HG02623 (cell line): ENCODE measurements at regions not wholly inside any gene's neighbourhood (a gene's known extent, or its start where the extent isn't known, plus 50 kb on each side); places are given as distances from the start of the nearest gene placed in this dataset.

Experiments used
- ATAC-seq: cut with Tn5 transposase; IDR thresholded peaks from one replicate; pipeline ENCODE4 v1.9.1; 2021; ENCODE audit warnings: moderate library complexity; ENCODE audit not compliant: unreplicated experiment

DNA sequence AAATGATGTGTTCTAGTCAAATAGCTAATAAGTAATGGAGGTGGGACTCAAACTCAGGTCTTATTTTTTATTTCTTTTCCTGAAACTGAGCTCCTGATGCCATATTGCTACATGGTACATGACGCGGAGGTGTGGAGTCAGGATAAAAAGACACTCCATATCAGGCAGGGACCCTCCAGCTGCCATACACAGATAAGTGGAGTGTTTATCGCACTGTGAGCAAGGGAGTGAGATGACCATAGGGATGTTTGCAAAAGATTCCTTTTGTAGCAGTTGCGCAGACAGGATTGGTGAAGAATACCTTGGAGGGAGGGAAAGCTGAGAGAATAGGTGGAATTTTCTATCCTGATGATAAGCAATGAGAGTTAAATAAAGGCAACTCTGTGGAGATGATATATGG is 657.2 kb downstream of the RNF144A start:
- no peak for ATAC-seq

- no peak for ATAC-seq
Measured at GRCh38 chr2:7577769-7578168, 660.6 kb downstream of the RNF144A start.

- ATAC-seq, result no peak
Measured at GRCh38 chr2:7584017-7584416, 666.8 kb downstream of the RNF144A start.

- no peak for ATAC-seq
Measured at GRCh38 chr2:7586898-7587297, 669.7 kb downstream of the RNF144A start.

DNA sequence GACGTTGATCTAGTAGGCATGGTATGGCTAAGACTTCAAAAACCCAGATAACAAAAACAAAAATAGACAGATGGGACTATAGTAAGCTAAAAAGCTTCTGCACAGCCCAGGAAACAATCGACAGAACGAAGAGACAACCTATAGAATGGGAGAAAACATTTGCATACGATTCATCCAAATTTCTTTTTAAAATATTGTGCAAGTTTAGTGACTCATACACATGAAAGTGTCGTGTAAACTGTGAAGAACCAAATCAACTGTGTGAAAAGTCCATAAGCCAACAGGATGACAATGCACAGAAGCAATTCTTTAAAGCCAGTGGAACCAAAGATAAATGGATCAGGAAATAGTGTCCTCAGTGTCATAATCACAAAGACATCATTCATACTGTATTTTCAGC is 671.1 kb downstream of the RNF144A start:
- ATAC-seq, result no peak

DNA sequence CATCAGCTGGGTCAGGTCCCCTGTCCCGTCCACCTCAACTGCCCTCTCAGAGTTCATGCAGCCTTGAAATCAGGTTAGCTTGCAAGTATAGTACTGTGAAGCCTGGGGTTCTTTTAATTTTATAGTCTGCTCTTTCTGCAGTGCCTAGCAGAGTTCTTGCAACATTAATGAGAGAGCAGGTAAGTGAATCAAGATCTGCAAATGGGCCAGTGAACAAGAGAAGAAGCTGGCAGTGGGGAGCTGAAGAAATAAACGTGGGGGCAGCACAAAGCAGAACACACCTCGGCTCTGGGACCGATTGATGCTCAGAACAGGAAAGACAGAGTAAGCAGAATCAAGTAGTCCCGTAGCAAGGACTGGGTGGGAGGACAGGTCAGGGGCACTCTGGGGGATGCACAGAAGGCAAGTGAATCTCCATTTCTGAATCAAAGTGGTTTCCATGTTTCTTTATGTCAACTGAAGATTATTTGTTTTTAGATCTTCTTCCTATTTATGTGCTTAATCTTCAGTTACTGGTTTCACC is 675.5 kb downstream of the RNF144A start:
- no peak for ATAC-seq

DNA sequence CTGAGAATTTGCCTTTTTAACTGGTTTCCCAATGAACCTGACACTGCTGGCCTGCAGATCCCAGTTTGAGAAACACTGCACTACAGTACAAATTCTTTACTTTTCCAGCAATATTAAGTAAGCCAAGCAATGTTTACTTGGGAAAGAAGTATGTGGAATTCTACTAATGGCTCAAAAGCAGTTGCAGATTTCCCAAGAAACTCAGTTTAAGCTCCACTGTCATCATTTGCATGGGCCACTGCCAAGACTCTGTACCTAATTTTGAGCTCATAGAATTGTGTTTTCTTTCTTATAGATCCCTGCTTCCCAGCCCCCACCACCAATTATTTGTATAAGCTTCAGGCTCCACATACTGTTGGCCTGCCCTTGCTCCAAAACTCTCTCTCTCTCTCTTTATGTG is 676.1 kb downstream of the RNF144A start:
- no peak for ATAC-seq

DNA sequence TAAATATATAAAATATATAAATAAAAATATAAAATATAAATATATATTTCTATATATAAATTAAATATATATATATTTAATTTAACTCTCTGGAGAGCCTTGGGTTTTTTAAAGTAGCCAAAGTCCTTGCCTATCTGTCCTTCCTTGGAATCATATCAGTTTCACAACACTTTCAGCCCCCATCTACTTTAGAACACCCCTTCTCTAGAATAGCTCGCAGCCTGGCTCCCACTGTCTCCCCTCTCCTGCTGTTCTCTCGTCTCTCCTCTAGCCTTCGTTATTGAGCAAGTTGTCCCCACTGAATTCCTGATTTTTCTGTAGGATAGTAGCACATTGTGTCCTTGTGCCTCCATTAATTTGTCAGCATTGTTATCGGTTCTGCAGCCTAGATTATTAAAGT is 677.0 kb downstream of the RNF144A start:
- no peak for ATAC-seq

DNA sequence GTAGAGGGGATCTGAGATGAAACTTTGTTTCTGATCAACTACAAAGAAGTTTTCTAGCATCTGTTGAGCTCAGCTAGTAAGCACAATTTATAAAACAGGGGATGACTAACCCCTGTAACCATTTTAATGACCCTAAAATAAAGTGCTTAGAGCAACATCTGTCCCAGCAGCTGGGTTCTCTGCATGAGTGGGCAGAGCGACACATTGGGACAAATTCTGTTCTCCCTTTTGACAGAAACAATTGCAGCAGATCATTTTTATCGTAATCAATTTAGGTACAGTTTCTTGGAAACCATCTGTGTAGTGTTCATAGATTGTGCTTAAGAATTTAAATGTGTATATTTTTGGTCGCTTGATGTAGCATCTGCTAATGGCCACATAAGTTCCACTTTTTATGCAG is 678.0 kb downstream of the RNF144A start:
- no peak for ATAC-seq

- ATAC-seq, result no peak
Measured at GRCh38 chr2:7598402-7598801, 681.2 kb downstream of the RNF144A start.

DNA sequence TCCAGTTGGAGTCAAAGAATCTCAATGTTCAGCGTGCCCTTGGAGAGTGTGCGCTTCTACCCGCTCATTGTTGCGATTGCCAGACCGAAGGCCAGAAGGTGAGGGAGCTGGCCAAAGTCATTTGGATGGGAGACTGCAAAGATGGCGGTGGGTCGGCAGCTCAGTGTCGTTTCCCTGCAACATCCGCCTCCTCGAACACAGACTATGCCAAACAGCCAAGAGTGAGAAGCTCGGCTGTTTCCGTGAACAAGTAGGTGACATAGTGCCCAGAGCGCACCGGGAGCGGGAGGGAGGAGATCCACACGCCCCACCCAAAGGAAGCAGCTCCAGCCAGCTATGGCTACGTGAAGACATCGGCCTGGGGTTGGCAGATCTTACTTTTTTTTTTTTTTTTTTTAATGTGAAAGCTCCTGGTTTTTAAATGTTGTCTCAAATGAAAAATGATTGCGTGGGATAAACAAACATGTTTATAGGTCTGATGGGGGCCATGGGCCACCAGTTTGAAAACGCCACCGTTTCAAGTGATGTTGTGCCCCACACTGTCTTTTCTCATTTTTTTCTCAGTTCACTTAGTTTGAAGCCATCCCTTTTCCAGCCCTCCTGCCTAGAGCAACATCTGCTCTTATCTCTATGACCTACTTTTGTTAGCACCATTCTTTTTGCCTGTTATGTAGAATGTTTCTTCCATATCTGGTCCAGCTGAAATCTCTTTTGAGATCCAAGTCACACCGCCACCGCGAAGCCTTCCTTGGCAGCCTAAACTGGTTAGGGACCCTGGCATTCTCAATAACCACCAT is 682.4 kb downstream of the RNF144A start:
- ATAC-seq, result no peak

DNA sequence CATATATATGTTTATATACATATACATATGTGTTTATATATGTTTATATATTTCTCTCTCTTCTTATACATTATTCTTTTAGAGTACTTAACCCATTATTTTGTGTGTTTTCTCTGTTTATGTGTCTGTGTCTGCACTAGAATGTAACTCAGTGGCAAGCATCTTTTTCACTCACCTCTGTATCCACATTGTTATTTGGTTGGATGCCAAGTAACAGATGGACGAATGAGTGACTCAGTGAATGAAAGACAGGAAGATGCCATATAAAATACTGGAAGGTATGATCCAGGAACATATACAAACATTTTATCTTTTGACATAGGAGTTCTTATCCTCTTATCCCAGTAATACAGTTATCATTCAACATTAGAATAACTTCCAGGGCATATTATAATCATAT is 684.8 kb downstream of the RNF144A start:
- ATAC-seq, result no peak

DNA sequence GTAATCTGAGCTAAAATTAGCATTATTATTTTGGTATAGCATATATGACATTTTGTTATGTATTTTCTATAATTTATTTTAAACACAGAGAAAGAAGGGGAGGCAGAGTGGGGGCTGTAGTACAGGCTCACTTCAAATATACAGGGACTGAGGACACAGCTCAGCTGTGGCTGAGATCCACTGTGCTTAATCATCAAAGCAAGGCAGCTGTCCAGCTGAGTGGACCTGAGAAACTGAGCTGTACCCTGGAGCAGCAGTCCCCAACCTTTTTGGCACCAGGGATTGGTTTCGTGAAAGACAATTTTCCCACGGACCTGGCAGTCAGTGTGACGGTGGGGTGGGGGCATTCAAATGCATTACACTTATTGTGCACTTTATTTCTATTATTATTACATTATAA is 687.2 kb downstream of the RNF144A start:
- ATAC-seq, result no peak

GRCh38 chr2:7607441-7608173 is 690.4 kb downstream of the RNF144A start:
- ATAC-seq, result no peak

- no peak for ATAC-seq
Measured at GRCh38 chr2:7609556-7609955, 692.3 kb downstream of the RNF144A start.

DNA sequence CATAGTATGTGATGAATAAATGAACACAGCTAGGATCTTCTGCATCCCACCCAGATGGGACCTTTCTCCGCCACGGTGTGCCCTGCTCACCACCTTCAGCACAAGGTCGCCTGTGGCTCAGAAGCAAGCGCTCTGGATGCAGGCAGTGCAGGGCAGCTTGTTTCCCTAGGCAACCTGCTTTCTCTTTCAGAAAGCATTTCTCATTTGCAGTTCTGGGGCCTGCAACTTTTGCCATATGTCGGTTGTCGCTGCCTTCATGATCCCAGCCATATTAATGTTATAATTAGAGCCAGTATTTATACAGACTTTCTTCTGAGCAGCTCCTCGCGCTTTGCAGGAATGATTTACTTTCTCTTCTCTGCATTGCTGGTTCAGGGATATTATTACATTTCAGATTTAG is 692.8 kb downstream of the RNF144A start:
- no peak for ATAC-seq

DNA sequence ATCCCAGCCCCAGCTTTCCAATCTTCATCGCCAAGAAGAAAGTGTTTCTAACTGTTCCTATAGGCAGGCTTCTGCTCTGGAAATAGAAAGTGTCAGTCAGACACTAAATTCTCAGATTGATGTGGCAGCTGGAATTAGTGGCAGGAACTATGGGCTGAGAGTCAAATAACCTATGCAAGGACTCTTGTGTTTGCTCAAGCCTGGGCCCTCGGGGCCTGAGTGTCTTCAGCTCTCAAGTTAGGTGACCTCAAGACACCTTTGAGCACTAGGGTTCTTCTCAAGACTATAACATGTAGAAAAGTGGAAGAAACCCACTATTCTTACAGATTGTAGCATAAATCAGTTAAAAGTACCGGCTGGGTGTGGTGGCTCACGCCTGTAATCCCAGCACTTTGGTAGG is 694.5 kb downstream of the RNF144A start:
- ATAC-seq, result no peak

GRCh38 chr2:7612969-7613368 is 695.8 kb downstream of the RNF144A start:
- no peak for ATAC-seq

DNA sequence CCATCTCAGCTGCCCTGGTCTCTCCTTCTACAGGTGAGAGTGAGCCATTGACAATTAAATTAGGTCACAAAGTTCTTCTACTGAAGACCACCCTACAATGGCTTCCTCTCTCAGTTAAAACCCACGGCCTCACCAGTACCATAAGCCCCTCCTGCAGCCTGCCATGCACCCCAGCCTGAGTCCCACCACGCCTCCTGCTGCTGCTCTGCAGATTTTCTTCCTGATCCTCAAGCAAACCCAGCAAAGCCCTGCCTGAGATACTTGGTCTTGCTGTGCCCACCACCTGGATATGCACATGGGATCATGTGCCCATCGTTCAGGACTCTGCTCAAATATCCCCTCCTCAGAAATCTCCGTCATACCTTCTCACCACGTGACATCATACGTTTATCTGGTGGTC is 696.6 kb downstream of the RNF144A start:
- ATAC-seq, result no peak

GRCh38 chr2:7618031-7618430 is 700.8 kb downstream of the RNF144A start:
- ATAC-seq, result no peak

- ATAC-seq, result no peak
Measured at GRCh38 chr2:7619203-7619970, 702.2 kb downstream of the RNF144A start.

- no peak for ATAC-seq
Measured at GRCh38 chr2:7620255-7620654, 703.0 kb downstream of the RNF144A start.
